Cerebellar nuclear complex (tissue), 1 donor: ENCODE measurements at regions not wholly inside any gene's neighbourhood (a gene's known extent, or its start where the extent isn't known, plus 50 kb on each side); places are given as distances from the start of the nearest gene placed in this dataset.
"Not testable (repeated sequence)": the region's sequence is repeated elsewhere in the genome, so short reads cannot be mapped to it uniquely, and the experiment has no call there.

Source experiments
- DNase-seq, 2 experiments: peaks; one replicate each; lab custom pipeline; 2025; lab: John Stamatoyannopoulos, UW

GRCh38 chr4:151850791-151851213 lies 90.0 kb upstream of the GATB start:
- no peak for DNase-seq

- not testable (repeated sequence) for DNase-seq
These were observed 84.7 kb upstream of the GATB start for GRCh38 chr4:151845551-151845950.

- DNase-seq = no peak
These were observed 81.7 kb upstream of the GATB start for GRCh38 chr4:151842430-151843079.

DNA sequence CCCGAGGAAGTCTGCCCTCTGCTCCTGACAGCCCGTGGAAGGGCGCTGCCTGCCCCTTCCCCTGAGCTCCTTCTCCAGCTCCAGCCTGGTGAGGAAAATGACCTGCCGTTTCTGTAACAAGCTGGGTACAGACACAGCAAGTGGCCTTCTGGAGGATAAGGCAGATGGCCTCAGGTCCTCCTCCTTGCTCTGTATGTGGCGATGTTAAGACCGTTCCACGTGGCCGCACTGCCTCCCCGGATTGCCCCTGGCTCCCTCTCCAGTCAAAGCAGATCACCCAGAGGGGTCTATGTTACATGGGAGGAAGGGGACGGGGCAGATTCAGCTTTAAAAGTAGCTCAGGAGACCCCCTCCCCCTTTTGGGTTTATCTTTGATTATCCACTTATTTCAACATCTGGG lies 80.3 kb upstream of the GATB start:
- DNase-seq = no peak

GRCh38 chr4:151835467-151835866 lies 74.7 kb upstream of the GATB start:
- DNase-seq = no peak

DNA sequence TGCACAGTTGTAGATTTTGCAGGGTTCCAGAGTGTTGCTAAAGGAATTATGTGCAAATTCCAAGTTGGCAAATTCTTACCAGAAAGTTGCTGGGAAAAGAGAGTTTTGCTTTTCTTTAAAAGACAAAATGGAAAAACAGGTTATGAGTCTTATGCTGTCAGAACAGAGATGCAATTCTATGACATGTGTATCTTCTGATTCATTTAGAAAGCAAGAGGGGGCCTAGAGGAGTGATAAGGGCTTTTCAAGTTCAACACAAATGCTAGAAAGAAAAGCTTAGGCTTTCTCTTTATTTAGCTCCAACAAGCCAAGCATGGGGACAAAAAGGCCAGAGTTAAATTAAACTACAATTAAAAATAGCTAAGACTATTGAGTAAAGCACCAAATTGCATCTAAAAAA lies 72.4 kb upstream of the GATB start:
- DNase-seq = no peak

DNA sequence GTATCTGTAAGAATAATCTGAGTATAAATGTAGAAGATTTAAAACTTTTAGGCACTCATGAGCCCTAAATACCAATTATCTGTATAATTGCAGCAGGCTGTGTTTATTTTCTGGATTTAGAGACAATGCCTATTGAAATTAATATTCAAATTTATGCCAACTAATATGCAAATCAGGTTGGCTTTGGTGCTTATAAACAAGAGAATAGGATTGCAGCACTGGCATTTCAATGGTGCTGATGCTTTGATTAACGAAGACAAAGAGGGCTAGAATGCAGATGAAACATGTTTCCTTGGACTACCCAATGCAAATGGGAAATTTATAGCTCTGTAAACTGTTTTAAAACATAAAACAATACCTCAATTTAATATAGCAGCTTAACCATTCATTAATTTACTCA lies 70.7 kb upstream of the GATB start:
- DNase-seq = no peak

GRCh38 chr4:151830168-151830567 lies 69.4 kb upstream of the GATB start:
- DNase-seq = no peak

- no peak for DNase-seq
These were observed 68.5 kb upstream of the GATB start for GRCh38 chr4:151829309-151829708.

DNA sequence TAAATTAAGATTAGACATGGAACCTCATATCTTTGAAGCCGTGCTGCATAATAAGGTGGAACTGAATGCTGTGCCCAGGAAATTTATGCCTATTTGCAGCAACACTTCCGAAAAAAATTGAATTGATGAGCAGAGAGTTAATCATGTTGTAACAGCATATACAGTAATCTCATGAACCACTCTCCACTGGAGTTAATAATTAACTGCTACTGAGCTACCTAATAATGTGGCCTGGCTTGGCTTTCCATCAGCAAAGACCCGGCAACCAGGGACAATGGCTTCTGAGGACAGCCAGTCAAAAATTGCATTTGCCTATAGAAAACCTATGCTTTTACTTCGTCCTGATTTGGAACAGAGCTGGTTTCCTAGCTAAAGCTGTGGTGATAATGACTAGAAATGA lies 63.8 kb upstream of the GATB start:
- no peak for DNase-seq

GRCh38 chr4:151822331-151822730 lies 61.5 kb upstream of the GATB start:
- DNase-seq = no peak

DNA sequence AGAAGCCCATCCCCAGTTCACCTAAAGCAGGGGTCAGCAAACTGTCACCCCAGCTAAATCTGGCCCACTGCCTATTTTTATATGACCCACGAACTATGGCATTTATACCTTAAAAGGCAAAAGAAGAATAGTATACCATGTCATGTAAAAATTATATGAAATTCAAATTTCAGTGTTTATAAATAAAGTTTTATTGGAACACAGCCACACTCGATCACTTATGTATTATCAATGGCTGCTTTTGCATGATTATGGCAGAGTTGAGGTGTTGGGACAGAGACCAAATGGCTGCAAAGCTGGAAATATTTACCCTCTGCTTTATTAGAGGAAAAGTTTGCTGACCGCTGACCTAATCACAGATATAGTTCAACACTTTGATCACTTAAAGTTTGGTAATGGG lies 59.2 kb upstream of the GATB start:
- no peak for DNase-seq

GRCh38 chr4:151811403-151811802 lies 50.6 kb upstream of the GATB start:
- DNase-seq = no peak
